WTC11 (cell line): ENCODE measurements at regions not wholly inside any gene's neighbourhood (a gene's known extent, or its start where the extent isn't known, plus 50 kb on each side); places are given as distances from the start of the nearest gene placed in this dataset.

Experiments used
- ATAC-seq: fragments of 200-7000 bp; cut with Tn5 transposase; 2 replicates; pipeline ENCODE4 v1.10.0; 2021; ENCODE audit warnings: mild to moderate bottlenecking, moderate library complexity
- CTCF ChIA-PET: fragments of 300-600 bp; sonication (Branson Sonifier 250); formaldehyde crosslinking; loops from one replicate; lab custom pipeline; 2021; ENCODE audit warnings: antibody characterized with exemption; lab: Charles Lee
- POLR2A ChIA-PET: fragments of 350-600 bp; sonication (Branson Sonifier 250); formaldehyde crosslinking; loops from one replicate; lab custom pipeline; 2021; ENCODE audit warnings: antibody characterized with exemption; lab: Charles Lee
- DNase-seq: peaks from one replicate; pipeline ENCODE4 v3.0.0; 2021; ENCODE audit warnings: low spot score
- H3K27ac Mint-ChIP-seq: 2 replicates; pipeline ENCODE4 v1.8.0; 2021; ENCODE audit warnings: mixed read lengths
- H3K27me3 Mint-ChIP-seq: 2 replicates; pipeline ENCODE4 v1.8.0; 2021; ENCODE audit warnings: low read depth, mild to moderate bottlenecking, moderate library complexity, mixed read lengths
- H3K36me3 Mint-ChIP-seq: 2 replicates; pipeline ENCODE4 v1.8.0; 2021; ENCODE audit warnings: mixed read lengths
- H3K4me1 Mint-ChIP-seq: 2 replicates; pipeline ENCODE4 v1.8.0; 2022; ENCODE audit warnings: mixed read lengths
- H3K4me3 Mint-ChIP-seq: 2 replicates; pipeline ENCODE4 v1.8.0; 2021; ENCODE audit warnings: mild to moderate bottlenecking, moderate library complexity, mixed read lengths
- H3K9me3 Mint-ChIP-seq: 2 replicates; pipeline ENCODE4 v1.8.0; 2021; ENCODE audit warnings: mixed read lengths
- E2F1 ChIP-seq: sonication (generic); formaldehyde crosslinking; IDR thresholded peaks from 2 replicates; pipeline ENCODE4 v1.8.0; 2022; ENCODE audit warnings: mild to moderate bottlenecking, missing genetic modification reagents
- ELF4 ChIP-seq: sonication (generic); formaldehyde crosslinking; IDR thresholded peaks from 2 replicates; pipeline ENCODE4 v1.8.1; 2022; ENCODE audit warnings: low read depth, mild to moderate bottlenecking, moderate library complexity, missing genetic modification reagents
- FOXJ3 ChIP-seq: sonication (generic); formaldehyde crosslinking; IDR thresholded peaks from 2 replicates; pipeline ENCODE4 v1.9.0; 2021; ENCODE audit warnings: missing genetic modification reagents, mild to moderate bottlenecking, borderline replicate concordance
- IRF1 ChIP-seq: sonication (generic); formaldehyde crosslinking; IDR thresholded peaks from 2 replicates; pipeline ENCODE4 v1.8.0; 2023; ENCODE audit warnings: missing genetic modification reagents
- IRF2 ChIP-seq: sonication (generic); formaldehyde crosslinking; IDR thresholded peaks from 2 replicates; pipeline ENCODE4 v1.8.0; 2022; ENCODE audit warnings: low read depth, missing genetic modification reagents, borderline replicate concordance
- JUN ChIP-seq: sonication (generic); formaldehyde crosslinking; IDR thresholded peaks from 2 replicates; pipeline ENCODE4 v1.8.0; 2023; ENCODE audit warnings: mild to moderate bottlenecking, missing genetic modification reagents
- MXD4 ChIP-seq: fragments of 250-450 bp; sonication (Bioruptor Pico); IDR thresholded peaks from 2 replicates; pipeline ENCODE4 v1.8.0; 2021; ENCODE audit warnings: mild to moderate bottlenecking, moderate library complexity, borderline replicate concordance
- NR3C1 ChIP-seq: sonication (generic); formaldehyde crosslinking; conservative IDR thresholded peaks from 2 replicates; pipeline ENCODE4 v1.8.1; 2023; ENCODE audit warnings: low read depth, mild to moderate bottlenecking, missing genetic modification reagents
- SMAD3 ChIP-seq: sonication (generic); formaldehyde crosslinking; IDR thresholded peaks from 2 replicates; pipeline ENCODE4 v1.8.0; 2022; ENCODE audit warnings: missing genetic modification reagents, mild to moderate bottlenecking, borderline replicate concordance
- SP1 ChIP-seq: sonication (generic); formaldehyde crosslinking; conservative IDR thresholded peaks from 2 replicates; pipeline ENCODE4 v1.8.1; 2022; ENCODE audit warnings: missing genetic modification reagents
- TEAD4 ChIP-seq: sonication (generic); formaldehyde crosslinking; IDR thresholded peaks from 2 replicates; pipeline ENCODE4 v1.8.0; 2022; ENCODE audit warnings: mild to moderate bottlenecking, missing genetic modification reagents
- USF1 ChIP-seq: sonication (generic); formaldehyde crosslinking; IDR thresholded peaks from 2 replicates; pipeline ENCODE4 v1.8.0; 2022; ENCODE audit warnings: mild to moderate bottlenecking, missing genetic modification reagents
- ZBTB21 ChIP-seq: sonication (generic); formaldehyde crosslinking; IDR thresholded peaks from 2 replicates; pipeline ENCODE4 v1.8.1; 2023; ENCODE audit warnings: mild to moderate bottlenecking, missing genetic modification reagents, borderline replicate concordance
- ZMAT4 ChIP-seq: fragments of 250-450 bp; sonication (Bioruptor Pico); IDR thresholded peaks from 2 replicates; pipeline ENCODE4 v1.9.0; 2021; ENCODE audit warnings: mild to moderate bottlenecking
- ZNF138 ChIP-seq: sonication (generic); formaldehyde crosslinking; conservative IDR thresholded peaks from 2 replicates; pipeline ENCODE4 v1.8.1; 2022; ENCODE audit warnings: mild to moderate bottlenecking, moderate library complexity, missing genetic modification reagents
- ZNF263 ChIP-seq: sonication (generic); formaldehyde crosslinking; IDR thresholded peaks from 2 replicates; pipeline ENCODE4 v1.8.1; 2022; ENCODE audit warnings: low read depth, mild to moderate bottlenecking, moderate library complexity, missing genetic modification reagents
- ZNF317 ChIP-seq: sonication (generic); formaldehyde crosslinking; IDR thresholded peaks from 2 replicates; pipeline ENCODE4 v1.8.1; 2023; ENCODE audit warnings: low read depth, mild to moderate bottlenecking, moderate library complexity, missing genetic modification reagents, borderline replicate concordance
- TF ChIP-seq, protein P1 (sequence below): sonication (generic); formaldehyde crosslinking; IDR thresholded peaks from 2 replicates; pipeline ENCODE4 v1.8.1; 2022; ENCODE audit warnings: mild to moderate bottlenecking, moderate library complexity, missing genetic modification reagents
- TF ChIP-seq, protein P2 (sequence below): sonication (generic); formaldehyde crosslinking; IDR thresholded peaks from 2 replicates; pipeline ENCODE4 v1.8.1; 2023; ENCODE audit warnings: mild to moderate bottlenecking, missing genetic modification reagents, moderate library complexity
- TF ChIP-seq, protein P3 (sequence below): sonication (generic); formaldehyde crosslinking; conservative IDR thresholded peaks from 2 replicates; pipeline ENCODE4 v1.8.1; 2023; ENCODE audit warnings: mild to moderate bottlenecking, low read depth, missing genetic modification reagents, moderate library complexity

GRCh38 chr6:137775227-137775626 is 91.8 kb upstream of the TNFAIP3 start:
- Mint-ChIP-seq H3K27me3 (no peaks in the 10 kb centered on the region), H3K9me3 (peaks cover 3% of the 10 kb centered on the region; the same call in 1 of the 2 replicates), H3K36me3 (no peaks in the 10 kb centered on the region), H3K4me3 (no peak overlapping the region), H3K4me1 (no peaks in the 10 kb centered on the region), H3K27ac (no peak overlapping the region)
- TF ChIP-seq ZNF263 (CRISPR knock-in tag) (no peak), USF1 (CRISPR knock-in tag) (no peak), JUN (no peak), MXD4 (CRISPR knock-in tag) (no peak), SP1 (CRISPR knock-in tag) (no peak), IRF1 (CRISPR knock-in tag) (no peak), ZNF138 (CRISPR knock-in tag) (no peak)
- ChIA-PET POLR2A (interaction anchor here (0.7 kb wide), 1 partner anchor 92 kb away, joined by 3 read pairs; no protein-coding TSS in a partner anchor), CTCF (interaction anchor here (2.1 kb wide), 1 partner anchor 25 kb away, joined by 5 read pairs; no protein-coding TSS in a partner anchor)
- DNase-seq: no peak
- ATAC-seq: no peak

GRCh38 chr6:137775720-137776119 is 91.3 kb upstream of the TNFAIP3 start:
- ATAC-seq: no peak
- H3K27ac Mint-ChIP-seq: no peak overlapping the region
- CTCF ChIA-PET: interaction anchor here (2.1 kb wide), 1 partner anchor 24 kb away, joined by 5 read pairs; no protein-coding TSS in a partner anchor

More at GRCh38 chr6:137775720-137776119, 91.3 kb upstream of the TNFAIP3 start:
- POLR2A ChIA-PET: interaction anchor here (0.7 kb wide), 1 partner anchor 92 kb away, joined by 3 read pairs; no protein-coding TSS in a partner anchor
- TF ChIP-seq E2F1 (CRISPR knock-in tag): no peak
- no peak for TF ChIP-seq IRF2
- no peak for TF ChIP-seq NR3C1 (CRISPR knock-in tag)
- TF ChIP-seq ZNF317 (CRISPR knock-in tag): no peak
- TF ChIP-seq TEAD4: no peak
- no peak for TF ChIP-seq FOXJ3 (CRISPR knock-in tag)
- no peak for TF ChIP-seq ELF4 (CRISPR knock-in tag)
- TF ChIP-seq, protein P1, sequence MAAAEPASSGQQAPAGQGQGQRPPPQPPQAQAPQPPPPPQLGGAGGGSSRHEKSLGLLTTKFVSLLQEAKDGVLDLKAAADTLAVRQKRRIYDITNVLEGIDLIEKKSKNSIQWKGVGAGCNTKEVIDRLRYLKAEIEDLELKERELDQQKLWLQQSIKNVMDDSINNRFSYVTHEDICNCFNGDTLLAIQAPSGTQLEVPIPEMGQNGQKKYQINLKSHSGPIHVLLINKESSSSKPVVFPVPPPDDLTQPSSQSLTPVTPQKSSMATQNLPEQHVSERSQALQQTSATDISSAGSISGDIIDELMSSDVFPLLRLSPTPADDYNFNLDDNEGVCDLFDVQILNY (CRISPR knock-in tag): no peak
- TF ChIP-seq SMAD3 (CRISPR knock-in tag): no peak
- TF ChIP-seq, protein P2, sequence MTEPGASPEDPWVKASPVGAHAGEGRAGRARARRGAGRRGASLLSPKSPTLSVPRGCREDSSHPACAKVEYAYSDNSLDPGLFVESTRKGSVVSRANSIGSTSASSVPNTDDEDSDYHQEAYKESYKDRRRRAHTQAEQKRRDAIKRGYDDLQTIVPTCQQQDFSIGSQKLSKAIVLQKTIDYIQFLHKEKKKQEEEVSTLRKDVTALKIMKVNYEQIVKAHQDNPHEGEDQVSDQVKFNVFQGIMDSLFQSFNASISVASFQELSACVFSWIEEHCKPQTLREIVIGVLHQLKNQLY (CRISPR knock-in tag): no peak
- no peak for TF ChIP-seq ZMAT4 (CRISPR knock-in tag)
- TF ChIP-seq, protein P3, sequence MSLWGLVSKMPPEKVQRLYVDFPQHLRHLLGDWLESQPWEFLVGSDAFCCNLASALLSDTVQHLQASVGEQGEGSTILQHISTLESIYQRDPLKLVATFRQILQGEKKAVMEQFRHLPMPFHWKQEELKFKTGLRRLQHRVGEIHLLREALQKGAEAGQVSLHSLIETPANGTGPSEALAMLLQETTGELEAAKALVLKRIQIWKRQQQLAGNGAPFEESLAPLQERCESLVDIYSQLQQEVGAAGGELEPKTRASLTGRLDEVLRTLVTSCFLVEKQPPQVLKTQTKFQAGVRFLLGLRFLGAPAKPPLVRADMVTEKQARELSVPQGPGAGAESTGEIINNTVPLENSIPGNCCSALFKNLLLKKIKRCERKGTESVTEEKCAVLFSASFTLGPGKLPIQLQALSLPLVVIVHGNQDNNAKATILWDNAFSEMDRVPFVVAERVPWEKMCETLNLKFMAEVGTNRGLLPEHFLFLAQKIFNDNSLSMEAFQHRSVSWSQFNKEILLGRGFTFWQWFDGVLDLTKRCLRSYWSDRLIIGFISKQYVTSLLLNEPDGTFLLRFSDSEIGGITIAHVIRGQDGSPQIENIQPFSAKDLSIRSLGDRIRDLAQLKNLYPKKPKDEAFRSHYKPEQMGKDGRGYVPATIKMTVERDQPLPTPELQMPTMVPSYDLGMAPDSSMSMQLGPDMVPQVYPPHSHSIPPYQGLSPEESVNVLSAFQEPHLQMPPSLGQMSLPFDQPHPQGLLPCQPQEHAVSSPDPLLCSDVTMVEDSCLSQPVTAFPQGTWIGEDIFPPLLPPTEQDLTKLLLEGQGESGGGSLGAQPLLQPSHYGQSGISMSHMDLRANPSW (CRISPR knock-in tag): no peak
- TF ChIP-seq ZBTB21 (CRISPR knock-in tag): no peak
- Mint-ChIP-seq H3K4me1 (no peaks in the 10 kb centered on the region), H3K36me3 (no peaks in the 10 kb centered on the region), H3K27me3 (no peaks in the 10 kb centered on the region), H3K9me3 (no peaks in the 10 kb centered on the region), H3K4me3 (no peak overlapping the region)
- DNase-seq: no peak
